C1 segment of cervical spinal cord (tissue), 14 donors: ENCODE measurements at regions not wholly inside any gene's neighbourhood (a gene's known extent, or its start where the extent isn't known, plus 50 kb on each side); places are given as distances from the start of the nearest gene placed in this dataset.

Source experiments
- DNase-seq, 14 donors: peaks; one replicate each; lab custom pipeline; 2025; lab: John Stamatoyannopoulos, UW

GRCh38 chr5:137567226-137567625 lies 68.1 kb upstream of the SPOCK1 start:
- no peak for DNase-seq

- no peak for DNase-seq
Measured at GRCh38 chr5:137566780-137567179, 67.7 kb upstream of the SPOCK1 start.

- no peak for DNase-seq
Measured at GRCh38 chr5:137566118-137566541, 67.0 kb upstream of the SPOCK1 start.

GRCh38 chr5:137565450-137565849 lies 66.3 kb upstream of the SPOCK1 start:
- no peak for DNase-seq

- DNase-seq: no peak
Measured at GRCh38 chr5:137564398-137564961, 65.4 kb upstream of the SPOCK1 start.

- DNase-seq: peak in 3 of 14 donors; percentile 5 to 81 (median 10)
Measured at GRCh38 chr5:137563646-137564397, 64.7 kb upstream of the SPOCK1 start.

- peak in 1 of 14 donors; percentile 67 for DNase-seq
Measured at GRCh38 chr5:137563301-137563645, 64.1 kb upstream of the SPOCK1 start.

GRCh38 chr5:137561608-137562007 lies 62.5 kb upstream of the SPOCK1 start:
- DNase-seq: no peak

- no peak for DNase-seq
Measured at GRCh38 chr5:137560420-137560819, 61.3 kb upstream of the SPOCK1 start.
